SJSA1 (cell line): ENCODE measurements at regions not wholly inside any gene's neighbourhood (a gene's known extent, or its start where the extent isn't known, plus 50 kb on each side); places are given as distances from the start of the nearest gene placed in this dataset.

Experiments used
- DNase-seq, 2 experiments: peaks; one replicate each; pipeline ENCODE4 v3.0.0-alpha.2; 2015 to 2020; ENCODE audit warnings: low spot score in 2 of 2, low read depth in 1 of 2
- H3K27ac ChIP-seq: fragments of 250-450 bp; sonication (Bioruptor Pico); 2 replicates; pipeline ENCODE4 v1.5.1; 2020; ENCODE audit warnings: mild to moderate bottlenecking, moderate library complexity
- H3K27me3 ChIP-seq: fragments of 250-450 bp; sonication (Bioruptor Pico); replicated peaks from 2 replicates; pipeline ENCODE4 v1.5.1; 2020; ENCODE audit warnings: mild to moderate bottlenecking, moderate library complexity
- H3K36me3 ChIP-seq: fragments of 250-450 bp; sonication (Bioruptor Pico); 2 replicates; pipeline ENCODE4 v1.5.1; 2020; ENCODE audit warnings: mild to moderate bottlenecking
- H3K4me1 ChIP-seq: fragments of 250-450 bp; sonication (Bioruptor Pico); replicated peaks from 2 replicates; pipeline ENCODE4 v1.6.1; 2021; ENCODE audit warnings: mild to moderate bottlenecking
- H3K4me3 ChIP-seq: fragments of 250-450 bp; sonication (Bioruptor Pico); 2 replicates; pipeline ENCODE4 v1.5.1; 2020; ENCODE audit warnings: mild to moderate bottlenecking
- H3K9me3 ChIP-seq: fragments of 250-450 bp; sonication (Bioruptor Pico); replicated peaks from 2 replicates; pipeline ENCODE4 v1.5.1; 2020; ENCODE audit warnings: mild to moderate bottlenecking

DNA sequence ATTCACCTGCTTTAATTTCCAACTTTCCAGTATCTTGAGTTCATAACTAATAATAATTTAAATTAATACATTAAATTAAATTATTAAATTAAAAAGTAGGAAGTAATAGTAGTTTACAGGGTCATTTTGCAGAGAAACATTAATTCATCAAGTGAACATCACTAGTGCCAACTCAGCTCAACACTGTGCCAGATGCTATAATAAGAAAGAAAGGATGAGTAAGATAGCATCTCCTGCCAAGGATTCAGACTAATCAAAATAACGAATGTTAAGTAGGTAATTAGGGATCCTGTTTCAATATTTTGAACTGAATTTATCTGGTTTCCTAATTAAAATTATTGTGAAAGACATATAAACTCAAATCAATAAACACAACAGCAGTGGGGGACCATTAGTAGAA lies 596.7 kb downstream of the SLC6A15 start:
- H3K9me3 ChIP-seq: no peaks in the 10 kb centered on the region
- no peak for DNase-seq
- H3K4me3 ChIP-seq: no peak overlapping the region
- no peaks in the 10 kb centered on the region for H3K4me1 ChIP-seq
- H3K36me3 ChIP-seq: no peaks in the 10 kb centered on the region
- H3K27me3 ChIP-seq: no peaks in the 10 kb centered on the region
- no peak overlapping the region for H3K27ac ChIP-seq

DNA sequence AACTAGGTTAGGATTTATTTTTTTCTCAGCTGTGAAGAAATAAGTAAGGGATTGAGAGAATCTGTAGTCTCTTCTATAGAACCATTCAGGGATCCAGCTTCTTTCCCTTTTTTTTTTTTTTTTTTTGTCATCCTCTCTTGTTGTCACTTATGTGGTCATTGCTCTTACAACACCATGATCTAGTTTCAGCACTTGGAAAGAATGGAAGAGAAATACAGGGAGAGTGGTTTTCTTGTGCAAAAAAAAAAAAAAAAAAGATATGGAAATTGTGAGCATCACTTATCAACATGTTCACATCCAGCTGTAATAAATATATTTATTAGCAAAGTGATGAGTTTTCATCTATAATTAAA lies 599.3 kb downstream of the SLC6A15 start:
- Histone ChIP-seq H3K4me1 (no peaks in the 10 kb centered on the region), H3K27me3 (no peaks in the 10 kb centered on the region), H3K4me3 (no peak overlapping the region), H3K9me3 (no peaks in the 10 kb centered on the region), H3K36me3 (no peaks in the 10 kb centered on the region), H3K27ac (no peak overlapping the region)
- DNase-seq: no peak

DNA sequence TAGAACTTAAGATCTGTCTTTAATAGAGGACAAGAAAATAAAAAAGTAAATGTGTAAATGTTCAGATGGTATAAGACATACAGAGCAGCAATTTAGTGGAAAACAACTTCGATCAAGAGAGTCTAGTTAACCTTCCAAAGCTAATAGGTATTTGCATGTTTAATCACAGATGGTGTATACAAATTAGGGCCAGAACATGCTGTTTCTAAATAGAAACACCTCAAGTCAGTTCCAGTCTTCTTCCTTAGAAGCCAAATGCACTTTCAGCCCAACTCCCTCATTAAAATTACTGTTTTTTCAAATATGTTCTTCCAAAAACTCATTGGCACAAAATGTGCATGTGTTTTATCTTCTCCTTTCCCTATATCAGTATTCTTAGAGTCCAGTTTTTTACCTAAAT lies 604.4 kb downstream of the SLC6A15 start:
- Histone ChIP-seq H3K4me3 (no peak overlapping the region), H3K27ac (no peak overlapping the region), H3K9me3 (peaks cover 3% of the 10 kb centered on the region; the same call in 1 of the 2 replicates), H3K36me3 (no peaks in the 10 kb centered on the region), H3K4me1 (no peaks in the 10 kb centered on the region), H3K27me3 (no peaks in the 10 kb centered on the region)
- no peak for DNase-seq

DNA sequence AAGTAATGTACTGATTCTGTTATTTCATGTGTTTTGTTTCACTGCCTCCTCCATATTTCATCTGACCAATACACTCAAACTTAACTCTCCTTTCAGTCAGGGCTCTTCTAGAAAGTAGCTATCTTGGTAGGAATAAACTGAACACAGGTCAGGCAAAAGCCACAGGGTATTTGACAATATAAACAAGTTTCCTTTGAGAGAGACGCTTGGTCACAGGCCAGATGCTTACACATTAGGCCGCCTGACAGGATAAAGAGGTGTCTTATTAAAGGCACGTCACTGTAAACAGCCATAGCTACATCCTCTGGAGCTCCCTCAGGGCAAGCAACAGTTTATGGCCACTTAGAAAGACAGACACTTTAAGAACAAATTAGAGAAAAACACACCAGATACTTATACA lies 607.5 kb downstream of the SLC6A15 start:
- no peaks in the 10 kb centered on the region for H3K36me3 ChIP-seq
- H3K9me3 ChIP-seq: peaks cover 3% of the 10 kb centered on the region; the same call in 1 of the 2 replicates
- no peak overlapping the region for H3K27ac ChIP-seq
- H3K27me3 ChIP-seq: no peaks in the 10 kb centered on the region
- H3K4me3 ChIP-seq: no peak overlapping the region
- H3K4me1 ChIP-seq: no peaks in the 10 kb centered on the region
- no peak for DNase-seq

DNA sequence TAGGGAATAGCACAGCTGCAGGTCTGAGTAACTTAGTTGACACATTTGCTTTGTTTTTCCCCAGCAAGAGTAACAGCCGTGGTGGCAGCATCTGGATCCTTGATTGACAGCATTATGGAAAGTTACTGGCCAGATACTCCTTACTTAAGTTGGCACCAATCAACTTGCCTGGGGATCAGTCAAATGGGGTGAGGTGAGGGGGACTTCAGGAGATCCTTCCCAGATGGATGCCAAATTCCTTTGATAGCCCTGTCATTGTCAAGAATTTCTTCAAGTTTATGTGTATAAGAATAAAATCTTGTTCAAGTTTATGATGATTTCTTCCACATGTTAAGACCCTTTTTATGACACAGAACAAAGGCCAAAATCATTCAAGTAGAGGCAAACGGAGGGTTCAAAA lies 618.4 kb downstream of the SLC6A15 start:
- Histone ChIP-seq H3K4me1 (no peaks in the 10 kb centered on the region), H3K27me3 (no peaks in the 10 kb centered on the region), H3K4me3 (no peak overlapping the region)

DNA sequence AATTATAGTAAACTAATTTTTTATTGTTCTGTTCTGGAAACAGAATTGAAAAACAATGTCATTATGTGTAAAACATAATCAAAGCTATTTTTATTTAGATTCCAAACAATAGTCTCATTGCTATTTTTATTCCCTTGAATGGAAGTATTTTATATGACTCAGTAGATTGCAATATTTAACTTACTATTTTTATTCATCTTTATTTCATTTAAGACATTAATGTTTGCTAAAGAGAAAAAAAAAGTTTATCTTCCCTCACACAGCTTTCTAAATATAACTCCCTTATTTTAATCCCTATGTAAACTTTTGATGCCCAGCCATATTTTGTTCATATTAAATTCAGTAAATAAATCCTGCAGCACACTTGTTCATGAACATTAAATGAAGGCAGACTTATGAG lies 622.4 kb downstream of the SLC6A15 start:
- no peak for DNase-seq
- no peak overlapping the region for H3K27ac ChIP-seq
- H3K36me3 ChIP-seq: no peaks in the 10 kb centered on the region
- no peak overlapping the region for H3K4me3 ChIP-seq
- no peaks in the 10 kb centered on the region for H3K4me1 ChIP-seq
- H3K27me3 ChIP-seq: no peaks in the 10 kb centered on the region
- no peaks in the 10 kb centered on the region for H3K9me3 ChIP-seq

More for the DNA sequence above, 618.4 kb downstream of the SLC6A15 start:
- Histone ChIP-seq H3K36me3 (no peaks in the 10 kb centered on the region), H3K27ac (no peak overlapping the region), H3K9me3 (no peaks in the 10 kb centered on the region)
- no peak for DNase-seq

DNA sequence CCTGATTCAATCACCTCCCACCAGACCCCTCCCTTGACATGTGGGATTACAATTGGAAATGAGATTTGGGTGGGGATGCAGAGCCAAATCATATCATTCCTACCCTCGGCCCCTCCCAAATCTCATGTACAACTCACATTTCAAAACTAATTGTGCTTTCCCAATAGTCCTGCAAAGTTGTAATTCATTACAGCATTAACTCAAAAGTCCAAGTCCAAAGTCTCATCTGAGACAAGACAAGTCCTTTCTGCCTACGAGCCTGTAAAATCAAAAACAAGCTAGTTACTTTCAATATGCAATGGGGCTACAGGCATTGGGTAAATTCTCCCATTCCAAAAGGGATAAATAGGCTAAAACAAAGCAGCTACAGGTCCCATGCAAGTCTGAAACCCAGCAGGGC lies 634.6 kb downstream of the SLC6A15 start:
- Histone ChIP-seq H3K4me1 (no peaks in the 10 kb centered on the region), H3K36me3 (no peaks in the 10 kb centered on the region), H3K27me3 (no peaks in the 10 kb centered on the region), H3K27ac (no peak overlapping the region), H3K9me3 (no peaks in the 10 kb centered on the region), H3K4me3 (no peak overlapping the region)
- no peak for DNase-seq

DNA sequence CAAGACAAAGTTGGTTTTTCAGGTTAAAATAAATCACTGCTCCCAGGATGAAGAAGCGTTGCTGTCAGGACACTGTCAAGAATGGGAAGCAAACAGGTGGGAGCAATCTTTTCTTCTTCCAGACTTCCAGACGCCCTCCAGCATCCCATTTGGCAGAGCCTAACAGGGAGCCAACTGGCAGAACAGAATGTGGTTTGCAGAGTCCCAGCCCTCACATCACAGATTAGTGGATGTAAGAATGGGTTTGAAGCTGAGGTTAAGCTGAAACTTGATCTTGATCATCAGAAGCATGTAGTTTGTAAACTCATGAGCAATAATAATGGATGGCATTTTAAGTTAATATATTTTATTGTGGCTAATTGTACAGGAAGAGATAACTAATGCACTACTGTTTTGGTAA lies 636.4 kb downstream of the SLC6A15 start:
- H3K4me1 ChIP-seq: no peaks in the 10 kb centered on the region
- H3K4me3 ChIP-seq: no peak overlapping the region
- no peak overlapping the region for H3K27ac ChIP-seq
- no peaks in the 10 kb centered on the region for H3K27me3 ChIP-seq
- H3K9me3 ChIP-seq: no peaks in the 10 kb centered on the region
- no peaks in the 10 kb centered on the region for H3K36me3 ChIP-seq
- no peak for DNase-seq

DNA sequence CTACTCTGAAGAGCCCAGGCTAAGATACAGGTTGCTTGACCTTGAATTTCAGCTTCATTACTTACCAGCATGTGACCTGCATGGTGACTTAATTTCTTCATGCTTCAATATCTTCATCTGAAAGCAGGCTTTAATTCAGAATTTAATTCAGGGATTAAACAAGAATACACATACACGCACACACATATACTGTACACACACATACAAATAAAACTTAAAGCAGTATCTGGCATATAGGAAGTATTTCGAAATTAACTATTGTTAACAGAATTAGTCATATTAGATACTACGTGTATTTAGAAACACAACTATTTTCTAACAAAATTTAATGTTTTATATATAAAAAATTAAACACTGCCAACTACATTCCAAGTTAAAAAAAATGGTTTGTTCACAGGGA lies 640.3 kb downstream of the SLC6A15 start:
- Histone ChIP-seq H3K36me3 (no peaks in the 10 kb centered on the region), H3K27me3 (no peaks in the 10 kb centered on the region), H3K27ac (no peak overlapping the region), H3K9me3 (no peaks in the 10 kb centered on the region), H3K4me3 (no peak overlapping the region), H3K4me1 (no peaks in the 10 kb centered on the region)
- no peak for DNase-seq

DNA sequence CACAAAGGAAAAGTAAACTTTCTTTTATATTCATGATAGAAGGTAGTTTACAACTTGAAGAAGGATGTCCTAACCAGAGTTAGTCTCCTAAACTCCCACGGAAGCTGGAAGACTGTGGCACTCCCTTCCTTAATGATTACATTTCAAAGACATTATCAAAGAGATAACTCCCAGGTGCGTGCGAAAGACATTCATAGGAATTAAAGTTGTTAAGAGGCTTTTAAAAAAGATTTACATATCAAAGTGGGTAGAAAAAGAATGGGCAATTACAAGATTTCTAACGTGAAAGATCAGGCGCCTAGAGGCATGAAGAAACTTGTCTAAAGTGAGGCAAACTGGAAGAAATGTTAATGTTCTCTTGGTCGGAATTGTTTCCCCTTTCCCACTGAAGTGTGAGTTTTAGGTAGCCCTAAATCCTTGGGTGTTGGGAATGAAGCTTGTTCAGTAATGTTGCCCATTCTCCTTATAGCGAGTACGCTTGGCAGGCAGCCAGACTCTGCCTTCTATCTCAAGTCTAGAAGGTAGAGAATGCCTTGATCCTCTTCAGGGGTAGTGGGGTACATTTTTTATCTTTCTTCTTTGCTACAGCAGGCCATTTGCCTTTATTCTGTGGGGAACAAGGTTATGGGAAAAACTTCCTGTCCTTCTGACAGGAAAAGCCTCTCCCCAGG lies 642.0 kb downstream of the SLC6A15 start:
- Histone ChIP-seq H3K36me3 (no peaks in the 10 kb centered on the region), H3K27ac (no peak overlapping the region), H3K4me3 (no peak overlapping the region), H3K9me3 (no peaks in the 10 kb centered on the region), H3K27me3 (no peaks in the 10 kb centered on the region), H3K4me1 (no peaks in the 10 kb centered on the region)
- no peak for DNase-seq

DNA sequence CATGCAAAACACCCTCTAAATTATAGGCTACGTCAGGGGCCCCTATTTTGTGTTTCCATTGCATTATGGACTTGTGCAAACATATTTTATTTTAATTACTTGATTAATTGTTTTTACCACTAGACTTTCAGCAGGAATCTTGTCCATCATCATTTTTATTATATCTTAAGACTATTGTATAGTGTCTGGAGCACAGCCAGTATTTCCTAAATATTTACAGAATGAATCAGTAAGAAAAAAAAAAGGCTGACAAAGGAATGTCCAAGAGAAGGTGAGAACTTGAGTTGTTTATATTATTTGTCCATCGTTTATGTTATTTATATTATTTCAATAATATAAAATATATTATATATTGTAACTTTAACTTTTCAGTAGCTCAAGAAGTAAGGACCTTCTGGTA lies 664.7 kb downstream of the SLC6A15 start:
- Histone ChIP-seq H3K27ac (no peak overlapping the region), H3K4me1 (no peaks in the 10 kb centered on the region), H3K36me3 (no peaks in the 10 kb centered on the region), H3K27me3 (no peaks in the 10 kb centered on the region), H3K4me3 (no peak overlapping the region), H3K9me3 (peaks cover 2% of the 10 kb centered on the region; the same call in 1 of the 2 replicates)
- DNase-seq: no peak

DNA sequence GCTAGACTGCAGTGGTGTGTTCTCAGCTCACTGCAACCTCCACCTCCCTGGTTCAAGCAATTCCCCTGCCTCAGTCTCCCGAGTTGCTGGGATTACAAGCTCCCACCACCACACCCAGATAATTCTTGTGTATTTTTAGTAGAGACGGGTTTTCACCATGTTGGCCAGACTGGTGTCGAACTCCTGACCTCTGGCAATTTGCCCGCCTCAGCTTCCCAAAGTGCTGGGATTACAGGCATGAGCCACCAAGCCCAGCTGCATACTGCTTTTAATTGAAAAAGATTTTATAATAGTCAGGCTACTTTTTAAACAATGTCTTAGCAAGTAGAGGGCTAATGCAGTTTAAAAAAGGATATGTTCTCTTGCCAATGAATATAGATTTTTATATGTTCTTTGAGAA lies 668.9 kb downstream of the SLC6A15 start:
- no peak overlapping the region for H3K4me3 ChIP-seq
- H3K36me3 ChIP-seq: no peaks in the 10 kb centered on the region
- no peaks in the 10 kb centered on the region for H3K27me3 ChIP-seq
- DNase-seq: no peak
- H3K9me3 ChIP-seq: peaks cover 2% of the 10 kb centered on the region; the same call in 1 of the 2 replicates
- no peak overlapping the region for H3K27ac ChIP-seq
- no peaks in the 10 kb centered on the region for H3K4me1 ChIP-seq

DNA sequence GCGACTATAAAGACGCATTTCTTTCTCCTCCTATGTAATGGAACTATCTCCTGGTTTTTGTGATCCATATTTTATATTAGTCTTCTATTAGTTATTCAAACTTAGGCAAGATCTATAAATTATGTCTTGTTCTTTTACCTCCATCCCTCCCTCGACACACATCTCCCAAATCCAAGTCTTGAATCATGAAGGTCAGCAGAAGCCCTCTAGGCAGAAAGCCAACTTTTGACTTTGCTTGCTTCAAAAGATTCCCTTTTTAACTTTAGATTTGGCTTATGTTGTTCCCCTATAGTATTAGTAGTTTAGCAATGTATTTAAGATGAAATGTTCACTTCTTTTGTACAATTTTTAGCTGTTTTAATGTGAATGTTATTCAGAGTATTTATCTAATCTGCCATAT lies 689.8 kb downstream of the SLC6A15 start:
- no peak overlapping the region for H3K27ac ChIP-seq
- no peak for DNase-seq

DNA sequence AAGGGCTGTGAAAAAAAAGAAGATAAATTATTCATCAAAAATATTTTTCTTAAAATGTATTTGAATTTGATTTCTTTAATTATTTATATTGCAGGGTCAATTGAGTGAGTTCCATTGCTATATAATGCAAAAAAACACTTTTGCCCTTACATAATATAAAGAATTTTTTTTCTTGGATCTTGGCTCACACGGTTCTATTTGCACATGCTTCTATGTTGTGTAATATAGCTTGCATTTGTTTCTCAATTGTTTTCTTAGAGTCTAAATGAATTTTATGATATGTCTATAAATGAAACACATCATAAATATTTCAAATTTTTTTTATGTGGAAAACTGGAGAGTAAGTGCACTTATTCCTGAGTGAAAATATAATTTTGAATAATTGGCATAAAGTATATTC lies 694.2 kb downstream of the SLC6A15 start:
- Histone ChIP-seq H3K4me3 (no peak overlapping the region), H3K9me3 (no peaks in the 10 kb centered on the region), H3K27me3 (no peaks in the 10 kb centered on the region), H3K4me1 (no peaks in the 10 kb centered on the region), H3K36me3 (no peaks in the 10 kb centered on the region), H3K27ac (no peak overlapping the region)
- DNase-seq: no peak

More for the DNA sequence above, 689.8 kb downstream of the SLC6A15 start:
- Histone ChIP-seq H3K27me3 (no peaks in the 10 kb centered on the region), H3K4me1 (no peaks in the 10 kb centered on the region), H3K4me3 (no peak overlapping the region), H3K36me3 (no peaks in the 10 kb centered on the region), H3K9me3 (no peaks in the 10 kb centered on the region)

DNA sequence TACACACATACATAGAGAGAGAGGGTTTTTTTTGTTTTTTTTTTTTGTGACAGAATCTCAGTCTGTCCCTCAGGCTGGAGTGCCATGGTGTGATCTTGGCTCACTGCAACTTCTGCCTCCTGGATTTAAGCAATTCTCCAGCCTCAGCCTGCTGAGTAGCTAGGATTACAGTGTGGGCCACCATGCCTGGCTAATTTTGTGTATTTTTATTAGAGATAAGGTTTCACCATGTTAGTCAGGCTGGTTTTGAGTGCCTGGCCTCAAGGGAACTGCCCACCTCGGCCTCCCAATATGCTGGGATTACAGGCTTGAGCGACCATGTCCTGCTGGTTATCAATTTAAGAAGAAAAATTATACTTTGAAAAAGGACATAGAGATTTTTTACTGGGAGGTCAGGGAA lies 710.6 kb downstream of the SLC6A15 start:
- Histone ChIP-seq H3K9me3 (no peaks in the 10 kb centered on the region), H3K4me3 (no peak overlapping the region), H3K27me3 (no peaks in the 10 kb centered on the region), H3K4me1 (no peaks in the 10 kb centered on the region), H3K27ac (no peak overlapping the region), H3K36me3 (no peaks in the 10 kb centered on the region)
- no peak for DNase-seq
